ENCODE measurements at regions not wholly inside any gene's neighbourhood (a gene's known extent, or its start where the extent isn't known, plus 50 kb on each side); places are given as distances from the start of the nearest gene placed in this dataset.

- Histone ChIP-seq H3K27ac (replicated peaks) (no peak overlapping the region), H3K4me3 (replicated peaks; ENCODE audit: insufficient read depth, low read length) (no peak overlapping the region), H3K27me3 (ENCODE audit: insufficient read depth, poor library complexity, severe bottlenecking) (no peaks in the 10 kb centered on the region)
- TF ChIP-seq REST (IDR thresholded peaks at IDR 0.05; ENCODE audit: insufficient replicate concordance, low read depth) (no peak), CTCF (IDR thresholded peaks at IDR 0.05; ENCODE audit: insufficient read depth, low read length) (no peak), GABPA (IDR thresholded peaks at IDR 0.05; ENCODE audit: low read depth) (no peak), POLR2AphosphoS5 (IDR thresholded peaks at IDR 0.05; ENCODE audit: low read depth) (no peak), SPI1 (IDR thresholded peaks at IDR 0.05; ENCODE audit: borderline replicate concordance, low read depth) (no peak)
- no peak for DNase-seq (ENCODE audit: low read depth in 1 of 2, low spot score in 1 of 2)
Observed at GRCh38 chr2:64402876-64403275, 51.1 kb upstream of the LGALSL start.

GRCh38 chr2:64403426-64403825, 50.5 kb upstream of the LGALSL start:
- H3K27ac ChIP-seq (replicated peaks) = no peak overlapping the region
- no peak overlapping the region for H3K4me3 ChIP-seq (replicated peaks; ENCODE audit: insufficient read depth, low read length)
- no peak for DNase-seq (ENCODE audit: low read depth in 1 of 2, low spot score in 1 of 2)
- TF ChIP-seq GABPA (IDR thresholded peaks at IDR 0.05; ENCODE audit: low read depth) (no peak), POLR2AphosphoS5 (IDR thresholded peaks at IDR 0.05; ENCODE audit: low read depth) (no peak), SPI1 (IDR thresholded peaks at IDR 0.05; ENCODE audit: borderline replicate concordance, low read depth) (no peak), CTCF (IDR thresholded peaks at IDR 0.05; ENCODE audit: insufficient read depth, low read length) (no peak), REST (IDR thresholded peaks at IDR 0.05; ENCODE audit: insufficient replicate concordance, low read depth) (no peak)
- H3K27me3 ChIP-seq (ENCODE audit: insufficient read depth, poor library complexity, severe bottlenecking) = no peaks in the 10 kb centered on the region

- no peak overlapping the region for H3K4me3 ChIP-seq (replicated peaks; ENCODE audit: insufficient read depth, low read length)
- no peak overlapping the region for H3K27ac ChIP-seq (replicated peaks)
- H3K27me3 ChIP-seq (ENCODE audit: insufficient read depth, poor library complexity, severe bottlenecking) = no peaks in the 10 kb centered on the region
- TF ChIP-seq POLR2AphosphoS5 (IDR thresholded peaks at IDR 0.05; ENCODE audit: low read depth) (no peak), SPI1 (IDR thresholded peaks at IDR 0.05; ENCODE audit: borderline replicate concordance, low read depth) (no peak), CTCF (IDR thresholded peaks at IDR 0.05; ENCODE audit: insufficient read depth, low read length) (no peak), REST (IDR thresholded peaks at IDR 0.05; ENCODE audit: insufficient replicate concordance, low read depth) (no peak), GABPA (IDR thresholded peaks at IDR 0.05; ENCODE audit: low read depth) (no peak)
- no peak for DNase-seq (ENCODE audit: low read depth in 1 of 2, low spot score in 1 of 2)
Observed at GRCh38 chr2:64404002-64404731, 49.8 kb upstream of the LGALSL start.
